NOMO-1 treated with DMSO at 0.1 percent for 48 hours (cell line): ENCODE measurements at regions not wholly inside any gene's neighbourhood (a gene's known extent, or its start where the extent isn't known, plus 50 kb on each side); places are given as distances from the start of the nearest gene placed in this dataset.
A peak's percentile ranks its signal among the peaks of the same experiment; 100 is the strongest.

Experiments used
- DNase-seq: peaks from one replicate; lab custom pipeline; 2025; ENCODE audit not compliant: unreplicated experiment; lab: John Stamatoyannopoulos, UW

- no peak for DNase-seq
Observed at GRCh38 chr3:154022606-154023005, 98.6 kb upstream of the ARHGEF26 start.

GRCh38 chr3:154023148-154023547 is 98.0 kb upstream of the ARHGEF26 start:
- DNase-seq = no peak

GRCh38 chr3:154025007-154025406 is 96.2 kb upstream of the ARHGEF26 start:
- no peak for DNase-seq

- no peak for DNase-seq
Observed at GRCh38 chr3:154029926-154030325, 91.3 kb upstream of the ARHGEF26 start.

- DNase-seq = no peak
Observed at GRCh38 chr3:154034797-154035330, 86.3 kb upstream of the ARHGEF26 start.

- peak; percentile 15 for DNase-seq
Observed at GRCh38 chr3:154040283-154040682, 80.9 kb upstream of the ARHGEF26 start.

- DNase-seq = no peak
Observed at GRCh38 chr3:154044671-154045070, 76.5 kb upstream of the ARHGEF26 start.

- no peak for DNase-seq
Observed at GRCh38 chr3:154050216-154050615, 71.0 kb upstream of the ARHGEF26 start.

GRCh38 chr3:154050766-154051165 is 70.4 kb upstream of the ARHGEF26 start:
- DNase-seq = no peak

GRCh38 chr3:154059833-154060232 is 61.4 kb upstream of the ARHGEF26 start:
- DNase-seq = no peak

GRCh38 chr3:154060238-154061000 is 60.8 kb upstream of the ARHGEF26 start:
- no peak for DNase-seq

- no peak for DNase-seq
Observed at GRCh38 chr3:154061001-154061370, 60.2 kb upstream of the ARHGEF26 start.

- DNase-seq = no peak
Observed at GRCh38 chr3:154062513-154062912, 58.7 kb upstream of the ARHGEF26 start.

- DNase-seq = peak; percentile 20
Observed at GRCh38 chr3:154071146-154071545, 50.0 kb upstream of the ARHGEF26 start.
